Endothelial cell of umbilical vein (primary cell): ENCODE measurements at regions not wholly inside any gene's neighbourhood (a gene's known extent, or its start where the extent isn't known, plus 50 kb on each side); places are given as distances from the start of the nearest gene placed in this dataset.

ENCODE experiments used
- CTCF ChIP-seq, 2 donors: IDR thresholded peaks; 1 replicate in 1 of 2; 2 replicates in 1 of 2; pipeline ENCODE4 v1.5.1; 2011; ENCODE audit warnings: low read length in 2 of 2, mild to moderate bottlenecking in 2 of 2, moderate library complexity in 2 of 2, control low read depth in 1 of 2, inconsistent platforms in 1 of 2, low read depth in 1 of 2; ENCODE audit not compliant: insufficient read depth in 1 of 2; ENCODE audit errors: extremely low read depth in 1 of 2
- EZH2 ChIP-seq: IDR thresholded peaks from 2 replicates; pipeline ENCODE4 v1.6.1; 2012; ENCODE audit warnings: borderline replicate concordance, low read depth, mild to moderate bottlenecking, moderate library complexity, low read length, inconsistent platforms; ENCODE audit not compliant: severe bottlenecking
- GATA2 ChIP-seq: IDR thresholded peaks from 2 replicates; pipeline ENCODE4 v1.7.0; 2011; ENCODE audit warnings: low read depth, mild to moderate bottlenecking, moderate library complexity, mixed read lengths, low read length; ENCODE audit not compliant: insufficient read length, insufficient read depth
- MYC ChIP-seq: IDR thresholded peaks from one replicate; pipeline ENCODE4 v1.6.1; 2011; ENCODE audit warnings: mild to moderate bottlenecking, low read depth, low read length
- POLR2A ChIP-seq: IDR thresholded peaks from 2 replicates; pipeline ENCODE4 v1.6.1; 2012; ENCODE audit warnings: low read depth, mild to moderate bottlenecking, control low read depth, low read length
- POLR2AphosphoS5 ChIP-seq: IDR thresholded peaks from 2 replicates; pipeline ENCODE4 v1.6.1; 2012; ENCODE audit warnings: low read depth, mild to moderate bottlenecking, control low read depth, low read length, moderate library complexity; ENCODE audit not compliant: insufficient read depth
- TF ChIP-seq, protein P1 (sequence below): IDR thresholded peaks from 2 replicates; pipeline ENCODE4 v1.6.1; 2011; ENCODE audit not compliant: insufficient read depth, insufficient read length

DNA sequence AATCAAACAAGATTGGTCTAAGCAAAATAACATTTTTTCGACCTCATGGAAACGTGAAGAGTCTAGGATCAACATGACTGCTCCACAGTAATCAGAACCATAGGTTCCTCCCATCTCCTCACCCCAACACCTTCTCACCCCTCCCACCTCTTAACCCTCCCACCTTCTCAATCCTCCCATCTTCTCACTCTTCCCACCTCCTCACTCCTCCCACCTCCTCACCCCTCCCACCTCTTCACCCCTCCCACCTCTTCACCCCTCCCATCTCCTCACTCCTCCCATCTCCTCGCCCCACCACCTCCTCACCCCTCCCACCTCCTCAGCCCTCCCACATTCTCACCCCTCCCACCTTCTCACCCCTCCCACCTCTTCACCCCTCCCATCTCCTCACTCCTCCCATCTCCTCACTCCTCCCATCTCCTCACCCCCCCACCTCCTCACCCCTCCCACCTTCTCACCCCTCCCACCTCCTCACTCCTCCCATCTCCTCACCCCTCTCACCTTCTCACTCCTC lies 567.4 kb downstream of the C6orf118 start:
- TF ChIP-seq, protein P1, sequence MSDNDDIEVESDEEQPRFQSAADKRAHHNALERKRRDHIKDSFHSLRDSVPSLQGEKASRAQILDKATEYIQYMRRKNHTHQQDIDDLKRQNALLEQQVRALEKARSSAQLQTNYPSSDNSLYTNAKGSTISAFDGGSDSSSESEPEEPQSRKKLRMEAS = no peak
- TF ChIP-seq CTCF (IDR thresholded peaks at IDR 0.05; ENCODE audit: extremely low read depth in 1 of 2, insufficient read depth in 1 of 2, low read depth in 1 of 2, low read length in 2 of 2) (no peak), EZH2 (no peak), POLR2A (no peak), GATA2 (no peak), MYC (no peak), POLR2AphosphoS5 (no peak)
